Erythroblast (primary cell): ENCODE measurements at regions not wholly inside any gene's neighbourhood (a gene's known extent, or its start where the extent isn't known, plus 50 kb on each side); places are given as distances from the start of the nearest gene placed in this dataset.

Source experiments
- GATA1 ChIP-seq: IDR thresholded peaks from 2 replicates; pipeline ENCODE4 v1.6.1; 2011; ENCODE audit warnings: low read depth, mild to moderate bottlenecking, control low read depth, low read length, moderate library complexity
- POLR2A ChIP-seq: IDR thresholded peaks from 2 replicates; pipeline ENCODE4 v1.6.1; 2011; ENCODE audit warnings: mild to moderate bottlenecking, low read length

DNA sequence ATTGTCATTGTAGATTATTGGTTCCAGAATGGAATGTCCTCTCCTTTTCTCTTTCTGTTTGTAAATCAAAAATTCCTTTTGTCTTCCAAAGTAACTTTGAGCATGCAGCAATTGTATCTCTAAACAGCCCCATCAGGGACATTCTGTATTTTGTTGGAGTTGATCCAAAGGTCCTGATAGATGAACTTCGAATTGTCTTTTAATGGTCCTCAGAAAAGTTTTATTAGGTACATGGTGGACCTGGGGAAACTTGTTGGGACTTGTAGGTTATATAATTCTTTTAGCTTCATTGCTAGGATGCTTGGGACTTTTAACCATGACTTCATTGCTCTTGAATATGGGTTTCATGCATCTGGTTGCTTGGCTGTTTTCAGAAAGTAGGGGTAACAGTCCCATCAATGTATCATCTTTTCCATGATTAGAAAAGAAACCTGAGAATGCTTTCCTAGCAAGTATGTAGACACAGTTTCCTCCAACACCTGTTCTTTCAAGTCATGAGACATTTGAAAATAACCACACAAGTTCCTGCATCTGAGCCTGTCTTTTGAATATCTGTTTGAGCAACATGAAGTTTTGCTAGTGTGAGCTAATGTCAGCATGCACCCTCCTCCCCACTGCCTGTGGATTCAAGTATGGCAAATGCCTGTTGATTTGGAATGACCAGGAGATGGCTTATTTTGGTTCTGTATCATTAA lies 413.1 kb downstream of the KCNRG start:
- TF ChIP-seq POLR2A, result no peak
- no peak for TF ChIP-seq GATA1
